GM12878 (cell line): ENCODE measurements at regions not wholly inside any gene's neighbourhood (a gene's known extent, or its start where the extent isn't known, plus 50 kb on each side); places are given as distances from the start of the nearest gene placed in this dataset.

Experiments
- ATAC-seq: fragments of 200-7000 bp; cut with Tn5 transposase; 3 replicates; pipeline ENCODE4 v1.9.1; 2020; ENCODE audit warnings: mild to moderate bottlenecking, moderate library complexity
- BruUV-seq: library from RNA; stranded (reverse); fragments of 400-500 nt; replicated peaks from 2 replicates; lab custom pipeline; 2021; lab: Mats Ljungman, UMichigan
- CTCF ChIA-PET: fragments of 300-600 bp; sonication (Branson Sonifier 250); formaldehyde crosslinking; extraction: SDS; loops from one replicate; lab custom pipeline; 2021; ENCODE audit warnings: inconsistent platforms; lab: Yijun Ruan, JAX
- POLR2A ChIA-PET: fragments of 350-600 bp; formaldehyde crosslinking; extraction: SDS; loops from one replicate; lab custom pipeline; 2021; ENCODE audit warnings: inconsistent platforms; lab: Charles Lee
- RAD21 ChIA-PET: fragments of 300-600 bp; sonication (Branson Sonifier 250); formaldehyde crosslinking; loops from one replicate; lab custom pipeline; 2023; ENCODE audit warnings: antibody characterized with exemption; ENCODE audit not compliant: unreplicated experiment; lab: Charles Lee
- SMC1A ChIA-PET: fragments of 300-600 bp; sonication (Branson Sonifier 250); formaldehyde crosslinking; loops from one replicate; lab custom pipeline; 2023; ENCODE audit not compliant: unreplicated experiment, uncharacterized antibody; lab: Charles Lee
- DNase-seq: peaks from one replicate; pipeline ENCODE4 v3.0.0-alpha.2; 2011; ENCODE audit warnings: low read depth, low spot score
- FAIRE-seq: peaks from 3 replicates; lab custom pipeline; 2011; peaks lifted over from hg19 to GRCh38; lab: Jason Lieb, UNC
- H2AFZ ChIP-seq: 2 replicates; pipeline ENCODE4 v1.6.0; 2011; ENCODE audit warnings: low read depth, low read length, control low read depth; ENCODE audit not compliant: control insufficient read depth
- H3K27ac ChIP-seq: 2 replicates; pipeline ENCODE4 v1.5.1; 2011; ENCODE audit warnings: control low read depth; ENCODE audit not compliant: control insufficient read depth, insufficient read depth
- H3K27me3 ChIP-seq, 2 experiments: replicated peaks in 1 of 2; 2 replicates each; pipeline versions ENCODE4 v1.6.0 to v1.6.1; 2011; ENCODE audit warnings: low read length in 1 of 2; ENCODE audit not compliant: control insufficient read depth in 2 of 2, insufficient read depth in 2 of 2
- H3K36me3 ChIP-seq, 2 experiments: 2 replicates each; pipeline ENCODE4 v1.5.1; 2011; ENCODE audit warnings: low read length in 1 of 2; ENCODE audit not compliant: control insufficient read depth in 2 of 2, insufficient read depth in 2 of 2
- H3K4me1 ChIP-seq: 2 replicates; pipeline ENCODE4 v1.6.1; 2011; ENCODE audit warnings: mild to moderate bottlenecking, low read length, moderate library complexity, mixed read lengths; ENCODE audit not compliant: control insufficient read depth, insufficient read depth
- H3K4me2 ChIP-seq: 2 replicates; pipeline ENCODE4 v1.6.0; 2011; ENCODE audit warnings: control low read depth; ENCODE audit not compliant: control insufficient read depth, insufficient read depth
- H3K4me3 ChIP-seq: fragments of 200-600 bp; sonication (generic); 2 replicates; pipeline ENCODE4 v1.5.1; 2016
- H3K79me2 ChIP-seq: 2 replicates; pipeline ENCODE4 v1.6.0; 2011; ENCODE audit warnings: low read length; ENCODE audit not compliant: control insufficient read depth, insufficient read depth
- H3K9ac ChIP-seq: 2 replicates; pipeline ENCODE4 v1.8.0; 2011; ENCODE audit warnings: low read length, control low read depth, mixed read lengths; ENCODE audit not compliant: control insufficient read depth, insufficient read depth
- H3K9me3 ChIP-seq: replicated peaks from 3 replicates; pipeline ENCODE4 v1.5.1; 2011; ENCODE audit warnings: mild to moderate bottlenecking, low read length; ENCODE audit not compliant: control insufficient read depth, insufficient read depth
- H4K20me1 ChIP-seq: 2 replicates; pipeline ENCODE4 v1.6.0; 2011; ENCODE audit not compliant: control insufficient read depth, insufficient read depth
- BRCA1 ChIP-seq: IDR thresholded peaks from 2 replicates; pipeline ENCODE4 v1.6.1; 2011; ENCODE audit warnings: low read depth, low read length, improper control_type of control experiment
- CTCF ChIP-seq, 3 experiments: IDR thresholded peaks in 2 of 3; conservative IDR thresholded peaks in 1 of 3; 2 replicates each; pipeline ENCODE4 v1.5.1; 2011; ENCODE audit warnings: low read depth in 3 of 3, low read length in 3 of 3, mild to moderate bottlenecking in 3 of 3, control low read depth in 2 of 3, moderate library complexity in 2 of 3, inconsistent platforms in 1 of 3, mixed read lengths in 1 of 3; ENCODE audit not compliant: control insufficient read depth in 2 of 3, insufficient read depth in 1 of 3; ENCODE audit errors: extremely low read depth in 1 of 3
- CUX1 ChIP-seq: IDR thresholded peaks from 2 replicates; pipeline ENCODE4 v1.6.1; 2012; ENCODE audit warnings: improper control_type of control experiment, low read depth, low read length; ENCODE audit not compliant: insufficient replicate concordance
- FOS ChIP-seq: IDR thresholded peaks from 3 replicates; pipeline ENCODE4 v1.6.1; 2011; ENCODE audit warnings: borderline replicate concordance; ENCODE audit not compliant: insufficient read length; ENCODE audit errors: extremely low read depth
- KDM1A ChIP-seq: fragments of 200-600 bp; sonication (generic); IDR thresholded peaks from 2 replicates; pipeline ENCODE4 v1.6.1; 2016; ENCODE audit warnings: borderline replicate concordance
- NKRF ChIP-seq: fragments of 450-650 bp; conservative IDR thresholded peaks from 2 replicates; pipeline ENCODE4 v1.6.1; 2017; ENCODE audit warnings: mild to moderate bottlenecking, moderate library complexity
- POLR2AphosphoS5 ChIP-seq: IDR thresholded peaks from 2 replicates; pipeline ENCODE4 v1.6.1; 2011; ENCODE audit warnings: mild to moderate bottlenecking, low read length, inconsistent platforms
- SREBF1 ChIP-seq: IDR thresholded peaks from 2 replicates; pipeline ENCODE4 v1.6.1; 2012; ENCODE audit warnings: mild to moderate bottlenecking, low read length
- STAT3 ChIP-seq: IDR thresholded peaks from 2 replicates; pipeline ENCODE4 v1.6.1; 2011; ENCODE audit warnings: low read depth, low read length, improper control_type of control experiment
- WGBS: methylation state at CpG from one replicate; pipeline ENCODE4 v1.1.6; 2016; ENCODE audit warnings: low lambda C conversion rate; ENCODE audit not compliant: insufficient replicate concordance, insufficient coverage; ENCODE audit errors: missing lambda C conversion rate; 5-methylcytosine and 5-hydroxymethylcytosine counted together
- in situ Hi-C: fragments of 300-500 bp; cut with MboI; formaldehyde crosslinking; loops from 9 replicates; pipeline ENCODE4 v1.14.3; 2018; ENCODE audit warnings: mixed read lengths
- intact Hi-C: fragments of 100-400 bp; cut with micrococcal nuclease; formaldehyde crosslinking; loops from one replicate; pipeline ENCODE4 v1.14.2; 2022; ENCODE audit not compliant: unreplicated experiment

DNA sequence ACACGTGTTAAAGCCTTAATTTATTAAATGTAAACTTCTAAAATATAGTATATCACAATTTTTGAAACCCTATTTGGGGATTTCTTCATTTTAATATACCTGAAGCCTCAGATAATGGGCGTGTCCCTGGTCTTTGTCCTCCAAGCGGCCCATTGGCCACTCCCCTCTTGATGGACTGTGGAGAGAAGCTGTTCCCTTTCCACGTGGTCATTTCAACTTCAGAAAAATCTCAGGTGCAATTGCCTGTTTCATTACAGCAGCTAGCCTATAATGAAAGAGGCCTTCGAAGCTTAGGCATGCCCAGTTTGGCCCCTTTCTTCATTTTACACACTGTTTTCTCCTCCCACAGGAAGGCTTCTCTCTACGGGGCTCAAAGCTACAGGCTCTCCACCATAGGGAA lies 131.4 kb upstream of the ARHGAP5 start:
- Histone ChIP-seq H3K4me1 (peaks cover 6% of the 10 kb centered on the region; the same call in 1 of the 2 replicates), H3K9me3 (no peaks in the 10 kb centered on the region), H3K36me3 (no peaks in the 10 kb centered on the region), H3K4me2 (no peak overlapping the region), H3K27me3 (no peaks in the 10 kb centered on the region), H2AFZ (no peak overlapping the region), H3K9ac (no peak overlapping the region), H3K79me2 (no peaks in the 10 kb centered on the region), H3K27ac (no peak overlapping the region), H3K4me3 (no peak overlapping the region), H4K20me1 (no peaks in the 10 kb centered on the region)
- no peak for TF ChIP-seq SREBF1
- TF ChIP-seq CTCF (IDR thresholded peaks at IDR 0.05 in 2 of 3, conservative IDR thresholded peaks at IDR 0.05 in 1 of 3; ENCODE audit: control insufficient read depth in 2 of 3, extremely low read depth in 1 of 3, insufficient read depth in 1 of 3, low read depth in 3 of 3, low read length in 3 of 3) = no peak
- no peak for TF ChIP-seq BRCA1
- TF ChIP-seq KDM1A = no peak
- TF ChIP-seq POLR2AphosphoS5 = no peak
- no peak for TF ChIP-seq CUX1
- TF ChIP-seq NKRF = no peak
- no peak for TF ChIP-seq FOS
- no peak for TF ChIP-seq STAT3
- in situ Hi-C loops (no loop called here), intact Hi-C loops (no loop called here)
- no TSS peak for BruUV-seq
- ChIA-PET RAD21 (interaction anchor here (1.0 kb wide), 1 partner anchor 8 kb away, joined by 3 read pairs; no protein-coding TSS in a partner anchor), POLR2A (no interaction called here), SMC1A (no interaction called here), CTCF (interaction anchor here (0.8 to 1.6 kb wide), 2 partner anchors 10 to 19 kb away, joined by 3 to 4 read pairs; no protein-coding TSS in a partner anchor)
- ATAC-seq = no peak
- 30% methylated on average over 6 of the region's 6 CpGs for WGBS
- FAIRE-seq = no peak
- DNase-seq = no peak
